BLaER1 (cell line): ENCODE measurements at regions not wholly inside any gene's neighbourhood (a gene's known extent, or its start where the extent isn't known, plus 50 kb on each side); places are given as distances from the start of the nearest gene placed in this dataset.
"Not testable (repeated sequence)": the region's sequence is repeated elsewhere in the genome, so short reads cannot be mapped to it uniquely, and the experiment has no call there.

Experiments
- H3K27ac ChIP-seq: shearing (Covaris generic); formaldehyde crosslinking; 2 replicates; pipeline ENCODE4 v1.8.1; 2022
- H3K27me3 ChIP-seq: shearing (Covaris generic); formaldehyde crosslinking; 2 replicates; pipeline ENCODE4 v1.8.1; 2022
- H3K36me3 ChIP-seq: shearing (Covaris generic); formaldehyde crosslinking; 2 replicates; pipeline ENCODE4 v1.8.1; 2022
- H3K4me1 ChIP-seq: shearing (Covaris generic); formaldehyde crosslinking; 2 replicates; pipeline ENCODE4 v1.8.1; 2022
- H3K4me2 ChIP-seq: shearing (Covaris generic); formaldehyde crosslinking; 2 replicates; pipeline ENCODE4 v1.8.1; 2022
- H3K4me3 ChIP-seq: shearing (Covaris generic); formaldehyde crosslinking; 2 replicates; pipeline ENCODE4 v1.8.1; 2022
- H3K9ac ChIP-seq: shearing (Covaris generic); formaldehyde crosslinking; 2 replicates; pipeline ENCODE4 v1.8.1; 2022
- H3K9me3 ChIP-seq: shearing (Covaris generic); formaldehyde crosslinking; 2 replicates; pipeline ENCODE4 v1.8.1; 2022
- H4K20me1 ChIP-seq: shearing (Covaris generic); formaldehyde crosslinking; 2 replicates; pipeline ENCODE4 v1.8.1; 2022
- Cebpa-rat ChIP-seq: shearing (Covaris generic); IDR thresholded peaks from 2 replicates; pipeline ENCODE4 v1.8.1; 2022

DNA sequence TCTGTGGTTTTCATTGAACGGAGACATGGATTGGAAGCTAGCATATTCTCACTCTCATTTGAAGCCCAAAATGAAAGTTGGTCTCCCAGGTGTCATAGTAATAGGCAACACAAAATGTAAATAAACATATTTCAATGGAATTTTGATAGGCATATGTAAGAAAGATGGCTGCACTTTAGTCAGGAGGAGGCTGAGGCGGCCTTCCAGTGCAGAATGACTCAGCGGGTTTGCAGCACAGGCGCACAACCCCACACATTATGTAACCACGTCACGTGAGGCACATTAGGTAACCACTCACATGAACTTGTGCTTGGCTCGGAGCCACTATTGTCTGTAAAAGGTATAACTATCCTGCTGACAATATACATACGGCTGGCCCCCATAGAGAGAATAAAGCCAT, 381.7 kb downstream of the GPAT3 start:
- Histone ChIP-seq H4K20me1 (no peaks in the 10 kb centered on the region), H3K9me3 (no peaks in the 10 kb centered on the region), H3K27me3 (no peaks in the 10 kb centered on the region), H3K27ac (no peak overlapping the region), H3K9ac (no peak overlapping the region), H3K4me3 (no peak overlapping the region), H3K36me3 (no peaks in the 10 kb centered on the region), H3K4me1 (no peaks in the 10 kb centered on the region), H3K4me2 (no peak overlapping the region)
- no peak for TF ChIP-seq Cebpa-rat

DNA sequence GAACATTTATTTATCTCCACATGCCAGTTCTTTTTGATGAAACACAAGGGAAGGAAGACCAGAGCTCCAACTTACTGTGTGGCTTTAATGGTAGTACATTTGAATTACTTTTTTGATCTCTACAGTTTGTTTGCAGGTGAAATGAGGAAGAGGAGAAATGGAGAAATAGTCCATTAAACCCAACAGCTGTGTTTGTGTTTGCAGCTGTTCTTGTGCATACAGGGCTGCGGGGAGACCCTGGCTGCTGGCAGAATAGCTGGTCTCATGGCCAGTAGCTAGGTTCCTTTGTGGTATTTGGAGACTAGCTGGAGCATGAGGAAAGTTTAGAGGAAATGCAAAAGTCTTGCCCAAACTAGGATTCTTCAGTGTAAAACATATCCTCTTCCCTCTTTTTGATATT, 374.8 kb downstream of the GPAT3 start:
- Histone ChIP-seq H3K9ac (no peak overlapping the region), H3K9me3 (no peaks in the 10 kb centered on the region), H3K36me3 (no peaks in the 10 kb centered on the region), H3K4me2 (no peak overlapping the region; the same call in 1 of the 2 replicates), H3K4me1 (peaks cover 5% of the 10 kb centered on the region; the same call in 1 of the 2 replicates), H3K27me3 (no peaks in the 10 kb centered on the region), H4K20me1 (no peaks in the 10 kb centered on the region), H3K4me3 (no peak overlapping the region), H3K27ac (no peak overlapping the region)
- TF ChIP-seq Cebpa-rat, result no peak

DNA sequence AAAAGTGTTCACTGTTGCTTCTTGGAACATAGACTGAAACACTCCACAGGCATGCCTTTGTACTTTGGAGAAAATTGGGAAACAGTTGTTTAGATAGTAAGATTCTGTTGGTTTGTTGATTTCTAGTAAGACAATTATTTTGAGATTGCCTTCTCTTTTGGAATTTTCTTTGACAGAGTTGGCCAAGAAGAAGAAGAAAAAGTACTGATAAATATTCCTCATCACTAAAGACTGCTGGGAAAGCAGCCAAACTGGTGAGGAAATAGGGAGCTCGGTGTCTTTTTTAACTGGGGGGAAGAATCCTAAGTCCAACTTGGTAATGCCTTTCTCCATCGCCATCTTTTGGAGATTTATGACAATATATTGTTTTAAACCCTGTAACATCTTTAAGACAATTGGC, 370.7 kb downstream of the GPAT3 start:
- Histone ChIP-seq H3K9ac (no peak overlapping the region), H3K27ac (no peak overlapping the region), H3K4me2 (no peak overlapping the region), H3K36me3 (no peaks in the 10 kb centered on the region), H4K20me1 (no peaks in the 10 kb centered on the region), H3K27me3 (no peaks in the 10 kb centered on the region), H3K4me3 (no peak overlapping the region), H3K9me3 (no peaks in the 10 kb centered on the region), H3K4me1 (peaks cover 5% of the 10 kb centered on the region; the same call in 1 of the 2 replicates)
- TF ChIP-seq Cebpa-rat, result no peak

DNA sequence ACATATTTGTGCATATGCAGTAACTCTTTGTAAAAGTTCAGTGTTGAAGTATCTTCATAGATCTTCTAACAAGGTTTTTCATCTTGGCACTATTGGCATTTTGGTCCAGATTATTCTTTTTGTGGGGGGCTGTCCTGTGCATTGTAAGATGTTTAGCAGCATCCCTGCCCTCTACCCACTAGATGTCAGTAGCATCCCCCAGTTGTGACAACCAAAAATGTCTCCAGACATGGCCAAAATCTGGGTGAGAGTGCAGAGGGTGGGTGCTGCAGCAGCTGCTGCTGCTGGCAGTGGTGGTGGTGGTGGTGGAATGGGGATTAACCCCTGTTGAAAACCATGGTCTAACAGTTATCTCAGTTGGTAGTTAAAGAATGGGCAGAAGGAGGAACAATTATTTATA, 370.0 kb downstream of the GPAT3 start:
- H4K20me1 ChIP-seq, result no peaks in the 10 kb centered on the region
- no peak overlapping the region for H3K27ac ChIP-seq
- TF ChIP-seq Cebpa-rat, result no peak

DNA sequence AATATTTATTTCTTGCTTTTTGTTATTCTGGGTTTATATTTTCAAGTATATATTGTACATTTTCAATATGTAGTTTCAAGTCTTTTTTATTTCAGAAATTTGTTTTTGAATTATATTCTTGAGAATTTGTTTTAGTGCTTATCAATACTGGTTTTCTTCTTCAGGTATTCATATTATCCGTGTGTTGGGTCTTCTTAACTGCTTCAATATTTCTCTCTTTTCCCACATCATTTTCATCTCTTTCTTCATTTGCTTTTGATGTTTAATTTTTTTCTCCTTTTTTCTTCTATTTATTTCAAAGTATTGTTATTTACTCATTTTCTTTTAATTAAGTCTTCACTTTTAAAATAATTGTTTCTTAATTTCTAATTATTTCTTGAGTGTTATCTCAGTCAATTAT, 367.8 kb downstream of the GPAT3 start:
- H3K4me3 ChIP-seq, H3K4me2 ChIP-seq, H3K27ac ChIP-seq, H3K36me3 ChIP-seq, H3K27me3 ChIP-seq, H3K9me3 ChIP-seq, H4K20me1 ChIP-seq, H3K9ac ChIP-seq, H3K4me1 ChIP-seq: not testable (repeated sequence)

More for the DNA sequence above, 370.0 kb downstream of the GPAT3 start:
- H3K36me3 ChIP-seq, result no peaks in the 10 kb centered on the region
- H3K4me1 ChIP-seq, result peaks cover 3% of the 10 kb centered on the region; the same call in 1 of the 2 replicates
- H3K9me3 ChIP-seq, result no peaks in the 10 kb centered on the region
- H3K4me3 ChIP-seq, result no peak overlapping the region
- H3K4me2 ChIP-seq, result no peak overlapping the region
- no peak overlapping the region for H3K9ac ChIP-seq
- H3K27me3 ChIP-seq, result no peaks in the 10 kb centered on the region

DNA sequence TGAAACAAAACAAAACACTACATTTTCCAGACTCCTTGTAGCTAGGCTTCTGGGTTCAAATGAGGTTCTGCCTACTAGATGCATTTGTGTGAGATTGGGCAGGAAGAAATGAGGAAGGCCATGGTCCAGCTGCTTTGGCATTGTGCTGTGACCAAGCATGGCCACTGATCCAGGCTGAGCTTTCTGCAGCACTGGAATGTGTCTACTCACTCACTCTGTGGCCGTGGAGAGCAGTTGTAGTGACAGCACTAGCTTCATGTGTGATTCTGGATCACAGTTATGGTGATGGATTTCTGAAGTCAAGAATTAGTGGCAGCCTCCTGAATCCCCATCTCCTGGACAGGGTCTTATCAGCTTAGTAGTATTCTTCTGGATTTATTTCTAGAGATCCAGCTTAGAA, 358.9 kb downstream of the GPAT3 start:
- Histone ChIP-seq H3K36me3 (no peaks in the 10 kb centered on the region), H3K27me3 (no peaks in the 10 kb centered on the region), H3K9ac (no peak overlapping the region)

DNA sequence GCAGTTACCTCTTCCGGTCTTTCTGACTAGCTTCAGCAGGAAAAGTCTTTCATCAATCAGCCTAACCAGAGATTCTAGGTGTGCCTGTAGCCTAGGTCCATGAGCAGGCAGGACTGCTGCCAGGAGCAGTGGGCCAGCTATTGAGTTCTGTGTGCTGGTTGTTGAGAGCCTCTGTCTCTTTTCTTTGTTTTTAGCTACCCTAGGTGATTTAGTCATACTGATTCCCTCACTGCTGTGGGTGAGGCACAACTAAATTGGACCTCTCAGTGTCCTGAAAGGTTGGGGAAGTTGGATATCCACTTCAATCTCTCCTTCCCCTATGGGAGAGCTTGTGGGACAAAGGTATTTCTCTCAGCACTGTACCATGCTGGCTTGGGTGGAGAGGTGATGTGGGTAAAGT, 354.9 kb downstream of the GPAT3 start:
- TF ChIP-seq Cebpa-rat, result no peak
- no peaks in the 10 kb centered on the region for H3K36me3 ChIP-seq
- no peak overlapping the region for H3K27ac ChIP-seq
- H3K4me1 ChIP-seq, result no peaks in the 10 kb centered on the region
- H3K27me3 ChIP-seq, result no peaks in the 10 kb centered on the region
- H3K4me2 ChIP-seq, result no peak overlapping the region
- no peak overlapping the region for H3K4me3 ChIP-seq
- no peak overlapping the region for H3K9ac ChIP-seq
- H4K20me1 ChIP-seq, result no peaks in the 10 kb centered on the region
- H3K9me3 ChIP-seq, result no peaks in the 10 kb centered on the region

More for the DNA sequence above, 358.9 kb downstream of the GPAT3 start:
- H3K27ac ChIP-seq, result no peak overlapping the region
- no peak overlapping the region for H3K4me3 ChIP-seq
- no peaks in the 10 kb centered on the region for H3K9me3 ChIP-seq
- H4K20me1 ChIP-seq, result no peaks in the 10 kb centered on the region
- TF ChIP-seq Cebpa-rat, result no peak
- H3K4me1 ChIP-seq, result no peaks in the 10 kb centered on the region
- H3K4me2 ChIP-seq, result no peak overlapping the region

DNA sequence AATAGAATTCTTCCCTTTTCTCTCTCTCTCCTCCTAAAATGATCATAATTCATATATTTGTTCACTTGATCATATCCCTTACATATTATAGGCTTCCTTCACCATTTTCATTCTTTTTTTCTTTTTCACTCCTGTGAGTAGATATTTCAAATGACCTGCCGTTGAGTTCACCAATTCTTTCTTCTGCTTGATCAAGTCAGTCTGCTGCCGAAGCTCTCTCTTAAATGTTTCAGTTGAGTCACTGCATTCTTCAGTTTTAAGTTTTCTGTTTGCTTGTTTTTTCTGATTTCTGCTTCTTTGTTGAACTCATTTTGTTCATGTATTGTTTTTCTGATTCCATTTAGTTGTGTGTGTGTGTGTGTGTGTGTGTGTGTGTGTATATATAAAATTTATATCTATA, 354.3 kb downstream of the GPAT3 start:
- no peak overlapping the region for H3K4me2 ChIP-seq
- TF ChIP-seq Cebpa-rat, result no peak
- H3K4me1 ChIP-seq, result no peaks in the 10 kb centered on the region
- no peaks in the 10 kb centered on the region for H4K20me1 ChIP-seq
- H3K9me3 ChIP-seq, result no peaks in the 10 kb centered on the region
- H3K27ac ChIP-seq, result no peak overlapping the region
- H3K27me3 ChIP-seq, result no peaks in the 10 kb centered on the region
- no peak overlapping the region for H3K4me3 ChIP-seq
- H3K9ac ChIP-seq, result no peak overlapping the region
- H3K36me3 ChIP-seq, result no peaks in the 10 kb centered on the region

DNA sequence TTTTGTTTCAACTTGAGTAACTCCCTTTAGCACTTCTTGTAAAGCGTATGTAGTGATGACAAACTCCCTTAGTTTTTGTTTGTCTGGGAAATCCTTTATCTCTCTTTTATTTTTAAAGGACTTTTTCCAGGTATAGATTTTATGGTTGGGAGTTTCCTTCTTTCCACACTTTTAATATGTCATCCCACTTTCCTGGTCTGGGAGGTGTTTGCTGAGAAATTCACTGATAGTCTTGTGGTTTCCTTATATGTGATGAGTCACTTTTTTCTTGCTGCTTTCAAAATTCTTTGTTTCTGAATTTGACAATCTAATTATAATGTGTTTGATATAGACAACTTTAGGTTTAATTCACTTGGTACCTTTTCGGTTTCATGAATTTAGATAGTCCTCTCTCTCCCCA, 353.9 kb downstream of the GPAT3 start:
- no peak overlapping the region for H3K27ac ChIP-seq
- H3K4me1 ChIP-seq, result no peaks in the 10 kb centered on the region
- no peaks in the 10 kb centered on the region for H3K27me3 ChIP-seq
- no peaks in the 10 kb centered on the region for H4K20me1 ChIP-seq
- H3K9ac ChIP-seq, result no peak overlapping the region
- no peak overlapping the region for H3K4me2 ChIP-seq
- H3K36me3 ChIP-seq, result no peaks in the 10 kb centered on the region
- TF ChIP-seq Cebpa-rat, result no peak
- H3K4me3 ChIP-seq, result no peak overlapping the region
- H3K9me3 ChIP-seq, result no peaks in the 10 kb centered on the region

DNA sequence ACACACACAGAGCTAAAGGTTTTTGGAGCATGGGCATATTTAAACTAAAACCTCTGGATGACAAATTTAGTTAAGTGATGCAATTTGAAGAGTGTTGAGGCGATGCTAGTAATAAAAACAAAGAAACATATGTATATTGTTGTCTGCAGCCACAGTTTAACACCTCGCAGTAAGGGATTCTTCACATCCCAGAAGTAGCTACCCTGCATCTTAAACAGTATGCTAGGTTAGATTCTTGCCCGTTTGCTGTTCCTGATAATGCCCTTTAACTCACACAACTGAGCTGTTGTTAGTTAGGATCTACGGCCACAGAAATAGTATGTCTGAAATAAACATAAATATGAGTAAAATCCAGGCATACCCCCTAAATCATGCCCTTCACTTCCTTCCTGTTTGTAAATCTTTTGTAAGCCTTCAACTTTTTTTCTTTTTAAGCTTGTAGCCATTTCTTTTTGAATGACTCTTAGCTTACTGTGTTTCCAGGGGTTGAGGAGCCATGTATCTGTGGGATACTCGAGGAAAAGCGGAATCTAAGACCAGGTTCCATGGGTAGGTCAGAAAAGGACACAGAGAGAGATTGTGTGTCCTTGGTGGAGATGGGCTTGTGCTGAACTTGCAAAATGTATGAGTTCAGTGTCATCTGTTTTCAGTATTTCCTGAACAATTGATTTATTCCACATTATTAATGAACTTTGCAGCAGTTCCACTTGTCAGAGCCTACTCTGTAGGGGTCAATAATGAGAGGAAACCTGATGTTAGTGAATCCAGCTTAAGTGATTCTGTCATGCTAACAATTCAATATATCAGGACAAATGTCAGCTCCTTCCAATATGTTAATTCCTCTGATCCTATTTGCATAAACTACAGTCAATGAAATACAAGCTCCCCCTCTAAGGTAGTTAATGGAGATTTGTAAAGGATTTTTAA, 349.6 kb downstream of the GPAT3 start:
- no peak for TF ChIP-seq Cebpa-rat
- H3K4me1 ChIP-seq, result no peaks in the 10 kb centered on the region
- H3K27me3 ChIP-seq, result no peaks in the 10 kb centered on the region
- H3K4me3 ChIP-seq, result no peak overlapping the region
- no peak overlapping the region for H3K9ac ChIP-seq
- H3K9me3 ChIP-seq, result no peaks in the 10 kb centered on the region
- H4K20me1 ChIP-seq, result no peaks in the 10 kb centered on the region
- H3K4me2 ChIP-seq, result no peak overlapping the region
- H3K36me3 ChIP-seq, result no peaks in the 10 kb centered on the region
- H3K27ac ChIP-seq, result no peak overlapping the region
